ENCODE measurements at regions not wholly inside any gene's neighbourhood (a gene's known extent, or its start where the extent isn't known, plus 50 kb on each side); places are given as distances from the start of the nearest gene placed in this dataset.

- Mint-ChIP-seq H3K4me3 (ENCODE audit: unreplicated experiment) (no peak overlapping the region), H3K4me1 (ENCODE audit: low read depth, unreplicated experiment) (peaks cover 6% of the 10 kb centered on the region), H3K9me3 (ENCODE audit: unreplicated experiment) (no peaks in the 10 kb centered on the region), H3K36me3 (ENCODE audit: insufficient read depth, unreplicated experiment) (no peaks in the 10 kb centered on the region), H3K27me3 (ENCODE audit: insufficient read depth, unreplicated experiment) (no peaks in the 10 kb centered on the region), H3K27ac (ENCODE audit: unreplicated experiment) (no peak overlapping the region)
- Histone ChIP-seq H3K9me3 (no peaks in the 10 kb centered on the region), H3K27me3 (replicated peaks; ENCODE audit: control insufficient read depth, insufficient read depth, low read length) (no peaks in the 10 kb centered on the region), H3K4me3 (ENCODE audit: low read depth, low read length) (no peak overlapping the region), H3K4me1 (no peaks in the 10 kb centered on the region), H3K36me3 (ENCODE audit: control insufficient read depth, insufficient read depth, low read length) (no peaks in the 10 kb centered on the region)
- no TSS peak for BruUV-seq (replicated peaks)
- ChIA-PET CTCF (no interaction called here), POLR2A (no interaction called here)
- DNase-seq, result no peak
- intact Hi-C loops (cut with micrococcal nuclease; ENCODE audit: unreplicated experiment), result no loop called here
- no peak for TF ChIP-seq CTCF (IDR thresholded peaks at IDR 0.05; ENCODE audit: insufficient read depth in 1 of 2, low read depth in 1 of 2, low read length in 1 of 2, severe bottlenecking in 1 of 2, unreplicated experiment in 1 of 2)
Observed at GRCh38 chrX:115960440-115961084, 210.0 kb upstream of the AGTR2 start.

DNA sequence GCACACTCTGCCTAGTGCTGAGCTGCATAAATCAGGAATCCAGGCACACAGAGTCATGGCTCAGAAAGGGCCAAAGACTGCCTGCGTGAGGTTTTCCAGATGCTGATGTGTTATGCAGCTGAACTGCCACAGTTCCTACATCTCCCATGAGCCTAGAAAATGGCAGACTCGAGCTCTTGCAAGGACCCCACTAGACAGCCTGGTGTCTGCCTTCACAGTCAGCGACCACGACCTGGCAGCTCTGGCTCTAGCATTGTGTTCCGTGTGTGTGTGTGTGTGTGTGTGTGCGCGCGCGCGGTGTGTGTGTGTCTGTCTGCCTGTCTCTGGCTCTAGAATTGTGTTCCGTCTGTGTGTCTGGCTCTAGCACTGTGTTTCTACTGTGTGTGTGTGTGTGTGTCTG lies 203.6 kb upstream of the AGTR2 start:
- no TSS peak for BruUV-seq (replicated peaks)
- Histone ChIP-seq H3K27me3 (replicated peaks; ENCODE audit: control insufficient read depth, insufficient read depth, low read length) (no peaks in the 10 kb centered on the region), H3K4me3 (ENCODE audit: low read depth, low read length) (no peak overlapping the region), H3K4me1 (no peaks in the 10 kb centered on the region), H3K36me3 (ENCODE audit: control insufficient read depth, insufficient read depth, low read length) (no peaks in the 10 kb centered on the region), H3K9me3 (no peaks in the 10 kb centered on the region)
- intact Hi-C loops (cut with micrococcal nuclease; ENCODE audit: unreplicated experiment), result no loop called here
- H3K27me3 Mint-ChIP-seq (ENCODE audit: insufficient read depth, unreplicated experiment), result no peaks in the 10 kb centered on the region
- no peaks in the 10 kb centered on the region for H3K36me3 Mint-ChIP-seq (ENCODE audit: insufficient read depth, unreplicated experiment)
- CTCF ChIA-PET, result no interaction called here
- POLR2A ChIA-PET, result no interaction called here
- H3K9me3 Mint-ChIP-seq (ENCODE audit: unreplicated experiment), result no peaks in the 10 kb centered on the region
- TF ChIP-seq CTCF (IDR thresholded peaks at IDR 0.05; ENCODE audit: insufficient read depth in 1 of 2, low read depth in 1 of 2, low read length in 1 of 2, severe bottlenecking in 1 of 2, unreplicated experiment in 1 of 2), result no peak
- no peak for DNase-seq
- H3K4me1 Mint-ChIP-seq (ENCODE audit: low read depth, unreplicated experiment), result no peaks in the 10 kb centered on the region
- no peak overlapping the region for H3K4me3 Mint-ChIP-seq (ENCODE audit: unreplicated experiment)
- no peak overlapping the region for H3K27ac Mint-ChIP-seq (ENCODE audit: unreplicated experiment)

GRCh38 chrX:115968436-115969252 lies 201.9 kb upstream of the AGTR2 start:
- peak overlapping the region; percentile 19 for H3K4me3 Mint-ChIP-seq (ENCODE audit: unreplicated experiment)
- no peak for DNase-seq
- H3K4me1 ChIP-seq, result no peaks in the 10 kb centered on the region
- H3K27me3 Mint-ChIP-seq (ENCODE audit: insufficient read depth, unreplicated experiment), result no peaks in the 10 kb centered on the region
- H3K36me3 Mint-ChIP-seq (ENCODE audit: insufficient read depth, unreplicated experiment), result no peaks in the 10 kb centered on the region
- BruUV-seq (replicated peaks), result no TSS peak
- TF ChIP-seq CTCF (IDR thresholded peaks at IDR 0.05; ENCODE audit: insufficient read depth in 1 of 2, low read depth in 1 of 2, low read length in 1 of 2, severe bottlenecking in 1 of 2, unreplicated experiment in 1 of 2), result no peak
- CTCF ChIA-PET, result no interaction called here
- H3K4me1 Mint-ChIP-seq (ENCODE audit: low read depth, unreplicated experiment), result no peaks in the 10 kb centered on the region
- POLR2A ChIA-PET, result no interaction called here
- no peaks in the 10 kb centered on the region for H3K9me3 ChIP-seq
- no peaks in the 10 kb centered on the region for H3K36me3 ChIP-seq (ENCODE audit: control insufficient read depth, insufficient read depth, low read length)
- H3K9me3 Mint-ChIP-seq (ENCODE audit: unreplicated experiment), result no peaks in the 10 kb centered on the region
- H3K27me3 ChIP-seq (replicated peaks; ENCODE audit: control insufficient read depth, insufficient read depth, low read length), result no peaks in the 10 kb centered on the region
- H3K4me3 ChIP-seq (ENCODE audit: low read depth, low read length), result no peak overlapping the region
- intact Hi-C loops (cut with micrococcal nuclease; ENCODE audit: unreplicated experiment), result no loop called here
- no peak overlapping the region for H3K27ac Mint-ChIP-seq (ENCODE audit: unreplicated experiment)
